Neural cell (in vitro differentiated cells): ENCODE measurements at regions not wholly inside any gene's neighbourhood (a gene's known extent, or its start where the extent isn't known, plus 50 kb on each side); places are given as distances from the start of the nearest gene placed in this dataset.

Experiments
- H2AFZ ChIP-seq: fragments of 200-600, 300-800 bp; sonication (generic), shearing (Covaris generic); 2 replicates; pipeline ENCODE4 v1.6.0; 2014; ENCODE audit warnings: low read depth, mild to moderate bottlenecking, antibody characterized with exemption, low read length, moderate library complexity
- H3F3A ChIP-seq: fragments of 200-600 bp; shearing (Covaris generic); 2 replicates; pipeline ENCODE4 v1.6.1; 2016; ENCODE audit warnings: mild to moderate bottlenecking, moderate library complexity, mixed read lengths, antibody characterized with exemption, low read length; ENCODE audit not compliant: insufficient read depth, poor library complexity, severe bottlenecking
- H3K27ac ChIP-seq: fragments of 200-600, 300-800 bp; sonication (generic), shearing (Covaris generic); 2 replicates; pipeline ENCODE4 v1.5.1; 2014; ENCODE audit warnings: mild to moderate bottlenecking, low read length, moderate library complexity
- H3K27me3 ChIP-seq: fragments of 300-800, 200-600 bp; sonication (generic), shearing (Covaris generic); 2 replicates; pipeline ENCODE4 v1.6.0; 2014; ENCODE audit warnings: mild to moderate bottlenecking, low read depth, low read length, moderate library complexity; ENCODE audit not compliant: insufficient read depth
- H3K36me3 ChIP-seq: fragments of 300-800, 200-600 bp; sonication (generic), shearing (Covaris generic); 2 replicates; pipeline ENCODE4 v1.5.1; 2014; ENCODE audit warnings: mild to moderate bottlenecking, antibody characterized with exemption, low read length, moderate library complexity; ENCODE audit not compliant: insufficient read depth
- H3K4me2 ChIP-seq: fragments of 300-800, 200-600 bp; sonication (generic), shearing (Covaris generic); 2 replicates; pipeline ENCODE4 v1.6.0; 2014; ENCODE audit warnings: mild to moderate bottlenecking, low read length
- H3K4me3 ChIP-seq: fragments of 300-800, 200-600 bp; sonication (generic), shearing (Covaris generic); 2 replicates; pipeline ENCODE4 v1.5.1; 2014; ENCODE audit warnings: mild to moderate bottlenecking, low read length, moderate library complexity
- H3K79me2 ChIP-seq: fragments of 200-600 bp; shearing (Covaris generic); replicated peaks from 2 replicates; pipeline ENCODE4 v1.6.0; 2014; ENCODE audit warnings: mild to moderate bottlenecking, low read length, moderate library complexity; ENCODE audit not compliant: insufficient read depth
- H3K9ac ChIP-seq: fragments of 300-800, 200-600 bp; sonication (generic), shearing (Covaris generic); 2 replicates; pipeline ENCODE4 v1.6.1; 2016; ENCODE audit warnings: mild to moderate bottlenecking, low read length, mixed read lengths
- H3K9me2 ChIP-seq: fragments of 200-600 bp; shearing (Covaris generic); 2 replicates; pipeline ENCODE4 v1.6.1; 2016; ENCODE audit warnings: mild to moderate bottlenecking, low read length, mixed read lengths; ENCODE audit not compliant: insufficient read depth
- H3K9me3 ChIP-seq: fragments of 200-600, 300-800 bp; sonication (generic), shearing (Covaris generic); 2 replicates; pipeline ENCODE4 v1.6.1; 2016; ENCODE audit warnings: mild to moderate bottlenecking, mixed run types, low read length, moderate library complexity, mixed read lengths
- H4K20me1 ChIP-seq: fragments of 200-600 bp; shearing (Covaris generic); 2 replicates; pipeline ENCODE4 v1.6.1; 2016; ENCODE audit warnings: mild to moderate bottlenecking, mixed run types; ENCODE audit not compliant: insufficient read depth
- CTCF ChIP-seq: fragments of 450-650 bp; IDR thresholded peaks from 2 replicates; pipeline ENCODE4 v1.5.1; 2014; ENCODE audit warnings: antibody characterized with exemption, mild to moderate bottlenecking, moderate library complexity; ENCODE audit not compliant: poor library complexity, severe bottlenecking
- EP300 ChIP-seq: fragments of 450-650 bp; conservative IDR thresholded peaks from 2 replicates; pipeline ENCODE4 v1.6.1; 2014; ENCODE audit warnings: antibody characterized with exemption, mild to moderate bottlenecking, moderate library complexity; ENCODE audit not compliant: poor library complexity, severe bottlenecking
- EZH2 ChIP-seq: fragments of 200-600, 300-800 bp; shearing (Covaris generic), sonication (generic); IDR thresholded peaks from 2 replicates; pipeline ENCODE4 v1.6.1; 2014; ENCODE audit warnings: antibody characterized with exemption, low read length, borderline replicate concordance, mild to moderate bottlenecking; ENCODE audit not compliant: insufficient read depth, poor library complexity, severe bottlenecking
- MXI1 ChIP-seq: fragments of 450-650 bp; conservative IDR thresholded peaks from 2 replicates; pipeline ENCODE4 v1.6.1; 2014; ENCODE audit warnings: antibody characterized with exemption, mild to moderate bottlenecking; ENCODE audit not compliant: poor library complexity, severe bottlenecking
- POLR2AphosphoS5 ChIP-seq: IDR thresholded peaks from 2 replicates; pipeline ENCODE4 v1.6.1; 2012
- RAD21 ChIP-seq: fragments of 450-650 bp; conservative IDR thresholded peaks from 2 replicates; pipeline ENCODE4 v1.6.1; 2014; ENCODE audit warnings: antibody characterized with exemption, mild to moderate bottlenecking, moderate library complexity
- REST ChIP-seq: IDR thresholded peaks from 2 replicates; pipeline ENCODE4 v1.6.1; 2012; ENCODE audit warnings: borderline replicate concordance
- SMC3 ChIP-seq: fragments of 450-650 bp; conservative IDR thresholded peaks from 2 replicates; pipeline ENCODE4 v1.6.1; 2014; ENCODE audit warnings: antibody characterized with exemption, mild to moderate bottlenecking, moderate library complexity; ENCODE audit not compliant: poor library complexity
- TAF1 ChIP-seq: IDR thresholded peaks from 2 replicates; pipeline ENCODE4 v1.6.1; 2012; ENCODE audit warnings: low read depth

- Histone ChIP-seq H3K9me2 (no peaks in the 10 kb centered on the region), H3K9me3 (no peaks in the 10 kb centered on the region), H3K79me2 (no peaks in the 10 kb centered on the region), H3K4me3 (no peak overlapping the region), H4K20me1 (no peaks in the 10 kb centered on the region), H3K36me3 (no peaks in the 10 kb centered on the region), H3K9ac (no peak overlapping the region), H3K27me3 (no peaks in the 10 kb centered on the region), H3K27ac (no peak overlapping the region), H2AFZ (no peak overlapping the region), H3F3A (no peaks in the 10 kb centered on the region), H3K4me2 (no peak overlapping the region)
- TF ChIP-seq MXI1: no peak
Measured at GRCh38 chr12:92452763-92453162, 250.0 kb upstream of the PLEKHG7 start.

- no peak overlapping the region for H2AFZ ChIP-seq
- no peak for TF ChIP-seq EP300
- TF ChIP-seq RAD21: no peak
- no peak for TF ChIP-seq CTCF
- TF ChIP-seq REST: no peak
- TF ChIP-seq SMC3: no peak
Measured at GRCh38 chr12:92446083-92446460, 256.7 kb upstream of the PLEKHG7 start.

DNA sequence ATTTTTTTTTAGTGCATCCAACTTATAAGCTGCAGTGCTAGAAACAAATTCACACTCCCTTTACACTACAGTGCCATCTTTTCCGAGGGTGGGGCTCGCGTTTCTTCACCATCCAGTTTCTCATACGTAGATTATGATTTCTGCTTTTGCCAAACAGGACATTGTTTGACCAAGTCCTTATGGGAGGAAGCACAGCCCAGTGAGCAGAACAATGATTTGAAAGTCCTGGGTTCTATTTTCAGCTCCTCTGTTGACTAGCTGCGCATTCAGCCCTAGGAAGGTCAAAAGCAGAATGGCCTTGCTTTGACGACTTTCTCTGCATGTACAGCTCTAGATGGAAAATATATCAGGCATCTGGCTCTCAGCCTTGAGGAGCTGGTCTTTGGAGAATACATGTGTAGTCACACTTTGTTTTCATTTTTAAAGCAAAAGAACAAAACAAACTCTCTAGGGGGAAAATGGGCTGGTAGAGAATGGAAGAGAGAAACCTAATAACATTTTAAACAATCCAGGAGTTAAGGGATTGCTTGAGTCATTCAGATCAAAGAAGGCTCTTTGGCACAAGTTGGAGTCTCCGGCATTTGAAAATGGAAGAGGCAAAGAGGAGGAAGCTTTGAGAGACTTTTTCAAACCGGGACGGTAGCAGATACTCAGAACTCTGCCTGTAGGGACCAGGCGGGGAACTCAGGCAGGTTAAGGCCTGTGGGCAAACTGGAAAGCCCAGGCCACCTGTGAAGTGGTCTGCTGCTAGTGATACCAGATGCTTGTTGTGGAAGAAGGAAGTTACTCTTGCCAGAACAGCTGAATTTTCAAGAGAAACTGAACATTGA, 257.3 kb upstream of the PLEKHG7 start:
- no peaks in the 10 kb centered on the region for H3K27me3 ChIP-seq
- H3K79me2 ChIP-seq: no peaks in the 10 kb centered on the region
- no peaks in the 10 kb centered on the region for H3K9me3 ChIP-seq
- no peak overlapping the region for H3K27ac ChIP-seq
- no peak overlapping the region for H2AFZ ChIP-seq
- no peaks in the 10 kb centered on the region for H4K20me1 ChIP-seq
- H3K9ac ChIP-seq: no peak overlapping the region
- H3K4me2 ChIP-seq: no peak overlapping the region
- no peaks in the 10 kb centered on the region for H3K36me3 ChIP-seq
- H3F3A ChIP-seq: no peaks in the 10 kb centered on the region
- H3K9me2 ChIP-seq: no peaks in the 10 kb centered on the region
- no peak overlapping the region for H3K4me3 ChIP-seq
- no peak for TF ChIP-seq RAD21
- no peak for TF ChIP-seq TAF1
- no peak for TF ChIP-seq EP300
- TF ChIP-seq REST: no peak
- no peak for TF ChIP-seq CTCF
- no peak for TF ChIP-seq POLR2AphosphoS5
- no peak for TF ChIP-seq EZH2
- no peak for TF ChIP-seq SMC3
- TF ChIP-seq MXI1: no peak

More at GRCh38 chr12:92446083-92446460, 256.7 kb upstream of the PLEKHG7 start:
- no peak overlapping the region for H3K4me3 ChIP-seq
- no peaks in the 10 kb centered on the region for H3F3A ChIP-seq
- H3K4me2 ChIP-seq: no peak overlapping the region
- H3K36me3 ChIP-seq: no peaks in the 10 kb centered on the region
- no peaks in the 10 kb centered on the region for H3K9me3 ChIP-seq
- H3K9ac ChIP-seq: no peak overlapping the region
- no peaks in the 10 kb centered on the region for H3K79me2 ChIP-seq
- no peaks in the 10 kb centered on the region for H4K20me1 ChIP-seq
- no peak overlapping the region for H3K27ac ChIP-seq
- H3K9me2 ChIP-seq: no peaks in the 10 kb centered on the region
- no peaks in the 10 kb centered on the region for H3K27me3 ChIP-seq
